Neural cell (in vitro differentiated cells): ENCODE measurements at regions not wholly inside any gene's neighbourhood (a gene's known extent, or its start where the extent isn't known, plus 50 kb on each side); places are given as distances from the start of the nearest gene placed in this dataset.

ENCODE experiments used
- H2AFZ ChIP-seq: fragments of 200-600, 300-800 bp; sonication (generic), shearing (Covaris generic); 2 replicates; pipeline ENCODE4 v1.6.0; 2014; ENCODE audit warnings: low read depth, mild to moderate bottlenecking, antibody characterized with exemption, low read length, moderate library complexity
- H3F3A ChIP-seq: fragments of 200-600 bp; shearing (Covaris generic); 2 replicates; pipeline ENCODE4 v1.6.1; 2016; ENCODE audit warnings: mild to moderate bottlenecking, moderate library complexity, mixed read lengths, antibody characterized with exemption, low read length; ENCODE audit not compliant: insufficient read depth, poor library complexity, severe bottlenecking
- H3K27ac ChIP-seq: fragments of 200-600, 300-800 bp; sonication (generic), shearing (Covaris generic); 2 replicates; pipeline ENCODE4 v1.5.1; 2014; ENCODE audit warnings: mild to moderate bottlenecking, low read length, moderate library complexity
- H3K27me3 ChIP-seq: fragments of 300-800, 200-600 bp; sonication (generic), shearing (Covaris generic); 2 replicates; pipeline ENCODE4 v1.6.0; 2014; ENCODE audit warnings: mild to moderate bottlenecking, low read depth, low read length, moderate library complexity; ENCODE audit not compliant: insufficient read depth
- H3K36me3 ChIP-seq: fragments of 300-800, 200-600 bp; sonication (generic), shearing (Covaris generic); 2 replicates; pipeline ENCODE4 v1.5.1; 2014; ENCODE audit warnings: mild to moderate bottlenecking, antibody characterized with exemption, low read length, moderate library complexity; ENCODE audit not compliant: insufficient read depth
- H3K4me2 ChIP-seq: fragments of 300-800, 200-600 bp; sonication (generic), shearing (Covaris generic); 2 replicates; pipeline ENCODE4 v1.6.0; 2014; ENCODE audit warnings: mild to moderate bottlenecking, low read length
- H3K4me3 ChIP-seq: fragments of 300-800, 200-600 bp; sonication (generic), shearing (Covaris generic); 2 replicates; pipeline ENCODE4 v1.5.1; 2014; ENCODE audit warnings: mild to moderate bottlenecking, low read length, moderate library complexity
- H3K79me2 ChIP-seq: fragments of 200-600 bp; shearing (Covaris generic); replicated peaks from 2 replicates; pipeline ENCODE4 v1.6.0; 2014; ENCODE audit warnings: mild to moderate bottlenecking, low read length, moderate library complexity; ENCODE audit not compliant: insufficient read depth
- H3K9ac ChIP-seq: fragments of 300-800, 200-600 bp; sonication (generic), shearing (Covaris generic); 2 replicates; pipeline ENCODE4 v1.6.1; 2016; ENCODE audit warnings: mild to moderate bottlenecking, low read length, mixed read lengths
- H3K9me2 ChIP-seq: fragments of 200-600 bp; shearing (Covaris generic); 2 replicates; pipeline ENCODE4 v1.6.1; 2016; ENCODE audit warnings: mild to moderate bottlenecking, low read length, mixed read lengths; ENCODE audit not compliant: insufficient read depth
- H3K9me3 ChIP-seq: fragments of 200-600, 300-800 bp; sonication (generic), shearing (Covaris generic); 2 replicates; pipeline ENCODE4 v1.6.1; 2016; ENCODE audit warnings: mild to moderate bottlenecking, mixed run types, low read length, moderate library complexity, mixed read lengths
- H4K20me1 ChIP-seq: fragments of 200-600 bp; shearing (Covaris generic); 2 replicates; pipeline ENCODE4 v1.6.1; 2016; ENCODE audit warnings: mild to moderate bottlenecking, mixed run types; ENCODE audit not compliant: insufficient read depth
- CTCF ChIP-seq: fragments of 450-650 bp; IDR thresholded peaks from 2 replicates; pipeline ENCODE4 v1.5.1; 2014; ENCODE audit warnings: antibody characterized with exemption, mild to moderate bottlenecking, moderate library complexity; ENCODE audit not compliant: poor library complexity, severe bottlenecking
- EP300 ChIP-seq: fragments of 450-650 bp; conservative IDR thresholded peaks from 2 replicates; pipeline ENCODE4 v1.6.1; 2014; ENCODE audit warnings: antibody characterized with exemption, mild to moderate bottlenecking, moderate library complexity; ENCODE audit not compliant: poor library complexity, severe bottlenecking
- EZH2 ChIP-seq: fragments of 200-600, 300-800 bp; shearing (Covaris generic), sonication (generic); IDR thresholded peaks from 2 replicates; pipeline ENCODE4 v1.6.1; 2014; ENCODE audit warnings: antibody characterized with exemption, low read length, borderline replicate concordance, mild to moderate bottlenecking; ENCODE audit not compliant: insufficient read depth, poor library complexity, severe bottlenecking
- MXI1 ChIP-seq: fragments of 450-650 bp; conservative IDR thresholded peaks from 2 replicates; pipeline ENCODE4 v1.6.1; 2014; ENCODE audit warnings: antibody characterized with exemption, mild to moderate bottlenecking; ENCODE audit not compliant: poor library complexity, severe bottlenecking
- POLR2AphosphoS5 ChIP-seq: IDR thresholded peaks from 2 replicates; pipeline ENCODE4 v1.6.1; 2012
- RAD21 ChIP-seq: fragments of 450-650 bp; conservative IDR thresholded peaks from 2 replicates; pipeline ENCODE4 v1.6.1; 2014; ENCODE audit warnings: antibody characterized with exemption, mild to moderate bottlenecking, moderate library complexity
- REST ChIP-seq: IDR thresholded peaks from 2 replicates; pipeline ENCODE4 v1.6.1; 2012; ENCODE audit warnings: borderline replicate concordance
- SMC3 ChIP-seq: fragments of 450-650 bp; conservative IDR thresholded peaks from 2 replicates; pipeline ENCODE4 v1.6.1; 2014; ENCODE audit warnings: antibody characterized with exemption, mild to moderate bottlenecking, moderate library complexity; ENCODE audit not compliant: poor library complexity
- TAF1 ChIP-seq: IDR thresholded peaks from 2 replicates; pipeline ENCODE4 v1.6.1; 2012; ENCODE audit warnings: low read depth

- TF ChIP-seq MXI1 (no peak), POLR2AphosphoS5 (no peak)
- Histone ChIP-seq H3K9me2 (no peaks in the 10 kb centered on the region), H3K36me3 (no peaks in the 10 kb centered on the region)
Observed at GRCh38 chr5:20654033-20654432, 666.0 kb upstream of the CDH18 start.

GRCh38 chr5:20649966-20650365 lies 662.0 kb upstream of the CDH18 start:
- Histone ChIP-seq H3K4me3 (no peak overlapping the region), H3K27me3 (no peaks in the 10 kb centered on the region), H3K9ac (no peak overlapping the region), H3K27ac (no peak overlapping the region), H3K4me2 (no peak overlapping the region), H2AFZ (no peak overlapping the region), H3F3A (no peaks in the 10 kb centered on the region), H3K9me3 (no peaks in the 10 kb centered on the region), H3K9me2 (no peaks in the 10 kb centered on the region), H3K36me3 (no peaks in the 10 kb centered on the region), H4K20me1 (no peaks in the 10 kb centered on the region), H3K79me2 (no peaks in the 10 kb centered on the region)
- TF ChIP-seq EZH2: no peak
- TF ChIP-seq SMC3: no peak
- TF ChIP-seq CTCF: no peak
- no peak for TF ChIP-seq POLR2AphosphoS5
- no peak for TF ChIP-seq TAF1
- no peak for TF ChIP-seq RAD21
- no peak for TF ChIP-seq EP300
- no peak for TF ChIP-seq REST
- TF ChIP-seq MXI1: no peak

More at GRCh38 chr5:20654033-20654432, 666.0 kb upstream of the CDH18 start:
- Histone ChIP-seq H3K4me2 (no peak overlapping the region), H3K9me3 (no peaks in the 10 kb centered on the region), H3K27me3 (no peaks in the 10 kb centered on the region), H3F3A (no peaks in the 10 kb centered on the region), H3K27ac (no peak overlapping the region), H3K79me2 (no peaks in the 10 kb centered on the region), H3K9ac (no peak overlapping the region), H3K4me3 (no peak overlapping the region), H2AFZ (no peak overlapping the region), H4K20me1 (no peaks in the 10 kb centered on the region)

- no peaks in the 10 kb centered on the region for H3K79me2 ChIP-seq
- no peaks in the 10 kb centered on the region for H3K36me3 ChIP-seq
- H3K27me3 ChIP-seq: no peaks in the 10 kb centered on the region
- no peaks in the 10 kb centered on the region for H3F3A ChIP-seq
- H3K4me2 ChIP-seq: no peak overlapping the region
- TF ChIP-seq TAF1: no peak
- TF ChIP-seq SMC3: no peak
- TF ChIP-seq MXI1: no peak
- TF ChIP-seq POLR2AphosphoS5: no peak
- no peak for TF ChIP-seq CTCF
- TF ChIP-seq REST: no peak
- TF ChIP-seq RAD21: no peak
- no peak for TF ChIP-seq EZH2
- no peak for TF ChIP-seq EP300
- H4K20me1 ChIP-seq: no peaks in the 10 kb centered on the region
- no peak overlapping the region for H3K27ac ChIP-seq
- H2AFZ ChIP-seq: no peak overlapping the region
- no peak overlapping the region for H3K4me3 ChIP-seq
- no peak overlapping the region for H3K9ac ChIP-seq
- H3K9me3 ChIP-seq: no peaks in the 10 kb centered on the region
- H3K9me2 ChIP-seq: no peaks in the 10 kb centered on the region
Observed at GRCh38 chr5:20648981-20649380, 661.0 kb upstream of the CDH18 start.
